SK-N-SH treated with all-trans-retinoic acid at 6 μM for 48 hours (cell line): ENCODE measurements at regions not wholly inside any gene's neighbourhood (a gene's known extent, or its start where the extent isn't known, plus 50 kb on each side); places are given as distances from the start of the nearest gene placed in this dataset.

Experiments used
- ATAC-seq: fragments of 200-7000 bp; cut with Tn5 transposase; 3 replicates; pipeline ENCODE4 v1.9.1; 2020; ENCODE audit warnings: mild to moderate bottlenecking, moderate library complexity
- ARNTL ChIP-seq: fragments of 450-650 bp; formaldehyde crosslinking; IDR thresholded peaks from 2 replicates; pipeline ENCODE4 v1.5.0; 2020; ENCODE audit warnings: low read depth, mild to moderate bottlenecking, moderate library complexity, borderline replicate concordance
- CREB5 ChIP-seq: fragments of 250-450 bp; sonication (Bioruptor Pico); IDR thresholded peaks from 2 replicates; pipeline ENCODE4 v1.5.1; 2020; ENCODE audit warnings: low read depth, mild to moderate bottlenecking, moderate library complexity
- CSDC2 ChIP-seq: fragments of 250-450 bp; sonication (Bioruptor Pico); IDR thresholded peaks from 2 replicates; pipeline ENCODE4 v1.5.0; 2020; ENCODE audit warnings: mild to moderate bottlenecking, moderate library complexity
- CSRNP3 ChIP-seq: fragments of 250-450 bp; sonication (Bioruptor Pico); IDR thresholded peaks from 2 replicates; pipeline ENCODE4 v1.5.1; 2021; ENCODE audit warnings: mild to moderate bottlenecking, moderate library complexity
- GLIS3 ChIP-seq: fragments of 250-450 bp; sonication (Bioruptor Pico); IDR thresholded peaks from 2 replicates; pipeline ENCODE4 v1.5.0; 2020; ENCODE audit warnings: mild to moderate bottlenecking, moderate library complexity
- OSR1 ChIP-seq: fragments of 250-450 bp; sonication (Bioruptor Pico); IDR thresholded peaks from 2 replicates; pipeline ENCODE4 v1.8.0; 2022; ENCODE audit warnings: moderate library complexity, mild to moderate bottlenecking, inconsistent platforms
- PATZ1 ChIP-seq: fragments of 250-450 bp; sonication (Bioruptor Pico); IDR thresholded peaks from 2 replicates; pipeline ENCODE4 v1.8.0; 2020; ENCODE audit warnings: mild to moderate bottlenecking, moderate library complexity, borderline replicate concordance
- PPARA ChIP-seq: fragments of 250-450 bp; sonication (Bioruptor Pico); IDR thresholded peaks from 2 replicates; pipeline ENCODE4 v1.5.0; 2020; ENCODE audit warnings: mild to moderate bottlenecking, borderline replicate concordance
- RARB ChIP-seq: fragments of 250-450 bp; sonication (Bioruptor Pico); IDR thresholded peaks from 2 replicates; pipeline ENCODE4 v1.8.0; 2021; ENCODE audit warnings: mild to moderate bottlenecking, moderate library complexity
- SNAI2 ChIP-seq: fragments of 250-450 bp; sonication (Bioruptor Pico); IDR thresholded peaks from 2 replicates; pipeline ENCODE4 v1.5.0; 2020; ENCODE audit warnings: mild to moderate bottlenecking, moderate library complexity
- TCF4 ChIP-seq: fragments of 250-450 bp; sonication (Bioruptor Pico); IDR thresholded peaks from 2 replicates; pipeline ENCODE4 v1.8.0; 2021; ENCODE audit warnings: mild to moderate bottlenecking, moderate library complexity, borderline replicate concordance
- TOX ChIP-seq: fragments of 250-450 bp; sonication (Bioruptor Pico); IDR thresholded peaks from 2 replicates; pipeline ENCODE4 v1.8.0; 2021; ENCODE audit warnings: mild to moderate bottlenecking, moderate library complexity, borderline replicate concordance
- TSHZ2 ChIP-seq: fragments of 250-450 bp; sonication (Bioruptor Pico); IDR thresholded peaks from 2 replicates; pipeline ENCODE4 v1.5.0; 2020; ENCODE audit warnings: mild to moderate bottlenecking, moderate library complexity
- ZC3H10 ChIP-seq: fragments of 250-450 bp; sonication (Bioruptor Pico); IDR thresholded peaks from 2 replicates; pipeline ENCODE4 v1.5.1; 2021; ENCODE audit warnings: mild to moderate bottlenecking, moderate library complexity
- ZNF565 ChIP-seq: fragments of 450-650 bp; formaldehyde crosslinking; conservative IDR thresholded peaks from 2 replicates; pipeline ENCODE4 v1.5.0; 2020; ENCODE audit warnings: low read depth, mild to moderate bottlenecking, moderate library complexity
- ZNF70 ChIP-seq: fragments of 450-650 bp; formaldehyde crosslinking; IDR thresholded peaks from 2 replicates; pipeline ENCODE4 v1.5.0; 2020; ENCODE audit warnings: mild to moderate bottlenecking, moderate library complexity
- ZNF8 ChIP-seq: fragments of 450-650 bp; formaldehyde crosslinking; IDR thresholded peaks from 2 replicates; pipeline ENCODE4 v1.5.0; 2020; ENCODE audit warnings: mild to moderate bottlenecking, moderate library complexity

- TF ChIP-seq TSHZ2 (CRISPR knock-in tag): no peak
- TF ChIP-seq CSRNP3 (CRISPR knock-in tag): no peak
- TF ChIP-seq, all 23 proteins: peak for 0
Observed at GRCh38 chr21:24403221-24403620, 1204.1 kb downstream of the MRPL39 start (continued).

GRCh38 chr21:24395320-24395923, 1211.9 kb downstream of the MRPL39 start:
- no peak for ATAC-seq
- TF ChIP-seq CREB5 (CRISPR knock-in tag): no peak
- TF ChIP-seq ZNF8: no peak
- no peak for TF ChIP-seq ZNF70 (CRISPR knock-in tag)
- no peak for TF ChIP-seq ZNF565 (CRISPR knock-in tag)
- TF ChIP-seq GLIS3 (CRISPR knock-in tag): no peak
- no peak for TF ChIP-seq RARB (CRISPR knock-in tag)
- no peak for TF ChIP-seq PPARA (CRISPR knock-in tag)
- no peak for TF ChIP-seq CSDC2
- no peak for TF ChIP-seq ZC3H10 (CRISPR knock-in tag)
- TF ChIP-seq ARNTL (CRISPR knock-in tag): no peak
- no peak for TF ChIP-seq SNAI2 (CRISPR knock-in tag)
- TF ChIP-seq PATZ1: no peak
- no peak for TF ChIP-seq OSR1 (CRISPR knock-in tag)
- no peak for TF ChIP-seq TOX (CRISPR knock-in tag)
- TF ChIP-seq, all 23 proteins: peak for 0

- TF ChIP-seq PPARA (CRISPR knock-in tag) (no peak), TSHZ2 (CRISPR knock-in tag) (no peak), CSDC2 (no peak), OSR1 (CRISPR knock-in tag) (no peak), TOX (CRISPR knock-in tag) (no peak), CSRNP3 (CRISPR knock-in tag) (no peak), CREB5 (CRISPR knock-in tag) (no peak), ZNF70 (CRISPR knock-in tag) (no peak), TCF4 (CRISPR knock-in tag) (no peak)
- no peak for ATAC-seq
Observed at GRCh38 chr21:24375201-24375600, 1232.1 kb downstream of the MRPL39 start.
